Neuron (in vitro differentiated cells): ENCODE measurements at regions not wholly inside any gene's neighbourhood (a gene's known extent, or its start where the extent isn't known, plus 50 kb on each side); places are given as distances from the start of the nearest gene placed in this dataset.
"Not testable (repeated sequence)": the region's sequence is repeated elsewhere in the genome, so short reads cannot be mapped to it uniquely, and the experiment has no call there.

Source experiments
- H2AFZ ChIP-seq: one replicate; pipeline ENCODE4 v1.6.1; 2013; ENCODE audit warnings: low read depth, mild to moderate bottlenecking, inconsistent platforms, low read length, moderate library complexity
- H3K27me3 ChIP-seq: one replicate; pipeline ENCODE4 v1.6.1; 2013; ENCODE audit warnings: low read length; ENCODE audit not compliant: insufficient read depth
- H3K36me3 ChIP-seq: one replicate; pipeline ENCODE4 v1.6.1; 2013; ENCODE audit warnings: low read length; ENCODE audit not compliant: insufficient read depth
- H3K4me1 ChIP-seq: one replicate; pipeline ENCODE4 v1.6.1; 2013; ENCODE audit warnings: low read length; ENCODE audit not compliant: insufficient read depth
- H3K4me3 ChIP-seq: 2 replicates; pipeline ENCODE4 v1.5.1; 2013; ENCODE audit warnings: mild to moderate bottlenecking, low read length, moderate library complexity
- H3K9me3 ChIP-seq: one replicate; pipeline ENCODE4 v1.6.1; 2013; ENCODE audit warnings: low read length

GRCh38 chr4:26238778-26239679 lies 81.8 kb upstream of the RBPJ start:
- H3K4me3 ChIP-seq, result peak overlapping the region; percentile 13
- peaks cover 15% of the 10 kb centered on the region for H3K4me1 ChIP-seq
- H3K36me3 ChIP-seq, result no peaks in the 10 kb centered on the region
- H3K9me3 ChIP-seq, result no peaks in the 10 kb centered on the region
- peak overlapping the region; percentile 46 for H2AFZ ChIP-seq
- H3K27me3 ChIP-seq, result no peaks in the 10 kb centered on the region

- Histone ChIP-seq H3K9me3 (no peaks in the 10 kb centered on the region), H3K4me1 (peaks cover 15% of the 10 kb centered on the region), H3K36me3 (no peaks in the 10 kb centered on the region), H3K27me3 (no peaks in the 10 kb centered on the region), H3K4me3 (no peak overlapping the region), H2AFZ (no peak overlapping the region)
These were observed 81.0 kb upstream of the RBPJ start for GRCh38 chr4:26239801-26240200.

GRCh38 chr4:26241179-26241578 lies 79.6 kb upstream of the RBPJ start:
- Histone ChIP-seq H3K4me3 (no peak overlapping the region), H3K9me3 (no peaks in the 10 kb centered on the region), H3K36me3 (no peaks in the 10 kb centered on the region), H2AFZ (no peak overlapping the region), H3K4me1 (peaks cover 15% of the 10 kb centered on the region), H3K27me3 (no peaks in the 10 kb centered on the region)

- Histone ChIP-seq H3K36me3 (no peaks in the 10 kb centered on the region), H3K4me1 (peaks cover 15% of the 10 kb centered on the region), H3K4me3 (no peak overlapping the region), H3K9me3 (no peaks in the 10 kb centered on the region), H3K27me3 (no peaks in the 10 kb centered on the region), H2AFZ (no peak overlapping the region)
These were observed 78.4 kb upstream of the RBPJ start for GRCh38 chr4:26242451-26242850.

GRCh38 chr4:26244138-26244537 lies 76.7 kb upstream of the RBPJ start:
- H3K4me3 ChIP-seq, H2AFZ ChIP-seq, H3K4me1 ChIP-seq, H3K27me3 ChIP-seq, H3K9me3 ChIP-seq, H3K36me3 ChIP-seq: not testable (repeated sequence)

GRCh38 chr4:26248647-26249046 lies 72.2 kb upstream of the RBPJ start:
- no peak overlapping the region for H2AFZ ChIP-seq
- no peaks in the 10 kb centered on the region for H3K9me3 ChIP-seq
- H3K4me3 ChIP-seq, result no peak overlapping the region
- no peaks in the 10 kb centered on the region for H3K36me3 ChIP-seq
- no peaks in the 10 kb centered on the region for H3K27me3 ChIP-seq
- H3K4me1 ChIP-seq, result peaks cover 3% of the 10 kb centered on the region

GRCh38 chr4:26252349-26253025 lies 68.3 kb upstream of the RBPJ start:
- no peak overlapping the region for H3K4me3 ChIP-seq
- no peaks in the 10 kb centered on the region for H3K27me3 ChIP-seq
- H2AFZ ChIP-seq, result no peak overlapping the region
- H3K36me3 ChIP-seq, result no peaks in the 10 kb centered on the region
- H3K4me1 ChIP-seq, result peaks cover 3% of the 10 kb centered on the region
- H3K9me3 ChIP-seq, result no peaks in the 10 kb centered on the region

GRCh38 chr4:26253968-26254367 lies 66.8 kb upstream of the RBPJ start:
- Histone ChIP-seq H3K27me3 (no peaks in the 10 kb centered on the region), H3K4me1 (peaks cover 3% of the 10 kb centered on the region), H3K4me3 (no peak overlapping the region), H2AFZ (peak overlapping the region; percentile 1), H3K9me3 (no peaks in the 10 kb centered on the region), H3K36me3 (no peaks in the 10 kb centered on the region)

- Histone ChIP-seq H2AFZ (no peak overlapping the region), H3K4me1 (peaks cover 3% of the 10 kb centered on the region)
These were observed 64.8 kb upstream of the RBPJ start for GRCh38 chr4:26255989-26256388.

GRCh38 chr4:26257444-26257843 lies 63.4 kb upstream of the RBPJ start:
- not testable (repeated sequence) for H3K27me3 ChIP-seq, H3K4me1 ChIP-seq, H2AFZ ChIP-seq, H3K4me3 ChIP-seq, H3K36me3 ChIP-seq, H3K9me3 ChIP-seq

More at GRCh38 chr4:26255989-26256388, 64.8 kb upstream of the RBPJ start:
- Histone ChIP-seq H3K4me3 (no peak overlapping the region), H3K36me3 (no peaks in the 10 kb centered on the region), H3K9me3 (no peaks in the 10 kb centered on the region), H3K27me3 (no peaks in the 10 kb centered on the region)

- no peaks in the 10 kb centered on the region for H3K27me3 ChIP-seq
- no peaks in the 10 kb centered on the region for H3K36me3 ChIP-seq
- H3K4me1 ChIP-seq, result no peaks in the 10 kb centered on the region
- H2AFZ ChIP-seq, result no peak overlapping the region
- no peaks in the 10 kb centered on the region for H3K9me3 ChIP-seq
- H3K4me3 ChIP-seq, result no peak overlapping the region
These were observed 63.0 kb upstream of the RBPJ start for GRCh38 chr4:26257850-26258249.

- Histone ChIP-seq H3K9me3 (no peaks in the 10 kb centered on the region), H3K4me3 (no peak overlapping the region), H3K36me3 (no peaks in the 10 kb centered on the region), H2AFZ (no peak overlapping the region), H3K27me3 (no peaks in the 10 kb centered on the region), H3K4me1 (no peaks in the 10 kb centered on the region)
These were observed 60.2 kb upstream of the RBPJ start for GRCh38 chr4:26260571-26260970.

GRCh38 chr4:26261405-26261804 lies 59.4 kb upstream of the RBPJ start:
- no peak overlapping the region for H2AFZ ChIP-seq
- H3K36me3 ChIP-seq, result no peaks in the 10 kb centered on the region

More at GRCh38 chr4:26261405-26261804, 59.4 kb upstream of the RBPJ start:
- no peak overlapping the region for H3K4me3 ChIP-seq
- no peaks in the 10 kb centered on the region for H3K9me3 ChIP-seq
- H3K4me1 ChIP-seq, result no peaks in the 10 kb centered on the region
- H3K27me3 ChIP-seq, result peaks cover 2% of the 10 kb centered on the region
